Stimulated activated CD4-positive, alpha-beta T cell treated with anti-CD3 and anti-CD28 coated beads, Interleukin-12 subunit alpha, Interleukin-12 subunit beta, amount 100 ng/mL, for 48 hours (primary cell): ENCODE measurements at regions not wholly inside any gene's neighbourhood (a gene's known extent, or its start where the extent isn't known, plus 50 kb on each side); places are given as distances from the start of the nearest gene placed in this dataset.

Experiments used
- DNase-seq, 3 donors: peaks; one replicate each; pipeline ENCODE4 v3.0.0-alpha.2; 2020; ENCODE audit warnings: low read depth in 2 of 3, low spot score in 1 of 3

- no peak for DNase-seq
Measured at GRCh38 chr9:2925016-2925415, 81.1 kb upstream of the PUM3 start.

DNA sequence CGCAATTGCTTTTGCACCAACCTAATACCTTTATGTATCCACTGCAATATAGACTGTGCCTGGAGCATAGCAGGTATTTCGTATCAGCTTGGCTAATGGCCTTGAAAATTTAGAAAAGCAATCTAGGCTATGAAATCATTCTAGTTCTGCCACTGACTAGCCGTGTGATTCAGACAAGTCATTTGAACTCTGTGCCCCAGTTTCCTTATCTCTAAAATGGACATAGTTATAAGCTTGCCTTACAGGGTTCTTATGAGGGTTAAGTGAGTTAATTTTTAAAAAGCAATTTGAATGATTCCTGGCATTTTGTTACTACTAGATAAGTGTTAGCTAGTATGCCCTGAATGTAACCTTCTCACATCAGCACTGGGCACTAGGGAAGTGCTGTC is 80.5 kb upstream of the PUM3 start:
- no peak for DNase-seq

- DNase-seq = no peak
Measured at GRCh38 chr9:2923766-2924379, 80.0 kb upstream of the PUM3 start.

DNA sequence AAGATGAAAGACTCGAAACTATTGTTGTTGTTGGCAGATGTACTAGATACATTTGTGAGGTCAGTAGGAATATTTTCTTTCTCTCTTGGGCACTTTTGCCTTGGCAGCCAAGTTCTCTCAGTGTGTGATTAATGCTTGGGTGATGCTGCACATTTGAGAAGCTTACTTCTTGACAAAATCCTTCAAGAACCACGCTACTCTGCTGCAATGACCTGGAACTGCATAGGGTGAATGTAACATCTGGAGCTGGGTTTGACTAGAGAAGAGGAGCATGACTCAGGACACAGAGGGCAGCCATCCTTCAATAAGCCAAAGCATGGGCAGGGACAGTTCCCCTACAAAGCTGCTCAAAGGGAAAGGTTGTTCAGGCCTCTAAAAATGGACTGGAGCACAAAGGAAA is 75.5 kb upstream of the PUM3 start:
- no peak for DNase-seq

DNA sequence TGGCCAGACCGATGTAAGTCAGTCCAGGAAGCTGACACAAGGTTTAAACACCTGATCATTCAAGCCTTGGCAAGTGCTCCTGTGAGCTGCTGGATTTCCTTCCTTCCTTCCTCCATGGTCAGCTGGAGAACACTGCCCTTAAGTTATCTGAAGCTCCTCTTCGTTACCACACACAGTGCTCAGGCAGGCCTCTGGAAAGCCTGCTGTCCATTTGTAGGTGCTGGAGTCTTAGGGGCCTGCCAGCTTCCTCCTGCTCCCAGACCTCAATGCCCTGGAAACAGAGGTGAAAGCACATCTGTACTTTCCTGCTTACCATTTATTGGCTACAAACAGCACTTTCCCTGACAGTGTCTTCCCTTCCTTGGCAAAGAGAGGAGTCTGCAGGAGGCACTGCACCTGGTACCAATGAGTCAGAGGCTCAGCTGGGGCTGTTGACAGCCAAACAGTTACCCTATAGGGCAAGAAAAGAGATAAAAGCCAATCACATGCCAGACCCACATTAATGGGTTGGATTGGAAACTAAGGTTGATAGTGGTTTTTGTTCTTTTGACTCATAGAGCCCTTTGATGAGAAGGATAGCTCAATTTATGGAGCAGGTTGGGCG is 72.6 kb upstream of the PUM3 start:
- DNase-seq = no peak

GRCh38 chr9:2913026-2913425 is 69.1 kb upstream of the PUM3 start:
- no peak for DNase-seq

DNA sequence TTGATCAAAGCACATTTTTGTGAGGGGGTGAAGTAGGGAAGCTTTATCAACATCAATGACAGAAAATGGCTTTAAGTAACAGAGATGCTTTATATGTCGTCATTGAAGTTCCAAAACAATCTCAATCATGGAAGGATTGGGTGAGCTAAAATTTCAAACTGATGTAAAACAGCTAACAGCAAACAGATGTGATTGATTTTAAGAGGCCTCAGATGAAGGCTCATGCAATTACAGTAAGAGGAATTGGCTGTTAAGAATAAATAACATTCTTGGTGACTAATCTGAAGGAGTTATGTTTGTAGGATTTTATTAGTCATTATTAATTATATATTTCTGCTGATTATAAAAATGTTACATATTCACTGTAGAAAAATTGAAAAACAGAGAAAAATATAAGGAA is 63.5 kb upstream of the PUM3 start:
- DNase-seq = no peak

DNA sequence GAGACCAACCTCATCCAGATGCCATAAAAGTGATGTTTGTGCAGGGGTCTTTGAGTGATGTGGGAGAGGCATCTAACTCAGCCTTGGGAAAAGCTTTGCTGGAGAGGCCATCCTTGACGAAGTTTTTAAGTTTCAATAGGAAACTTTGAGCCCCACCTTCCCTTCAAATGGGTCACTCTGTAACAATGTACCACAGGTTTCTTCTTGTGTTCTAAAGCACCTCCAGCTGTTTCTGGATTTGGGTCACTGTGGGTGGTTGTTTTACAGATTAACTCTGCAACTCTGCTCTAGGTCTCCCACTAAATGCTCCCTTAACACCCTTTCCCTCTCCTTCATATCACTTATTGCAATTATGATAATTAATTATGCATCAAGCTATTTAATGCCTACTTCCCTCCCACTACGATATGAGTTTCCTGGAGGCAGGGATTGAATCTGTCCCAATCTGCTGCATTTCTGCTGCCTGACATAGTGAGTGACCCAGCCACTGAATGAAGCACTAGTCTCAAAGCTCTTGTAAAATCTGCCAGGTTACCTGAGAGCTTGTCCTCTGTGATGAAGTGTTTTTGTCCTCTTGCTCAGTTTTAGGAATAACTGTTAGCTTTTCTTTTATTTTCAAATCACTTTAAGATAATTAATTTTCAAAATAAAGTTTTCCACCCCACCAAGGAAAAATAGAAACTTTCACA is 60.5 kb upstream of the PUM3 start:
- DNase-seq = no peak
